ENCODE measurements at regions not wholly inside any gene's neighbourhood (a gene's known extent, or its start where the extent isn't known, plus 50 kb on each side); places are given as distances from the start of the nearest gene placed in this dataset.

DNA sequence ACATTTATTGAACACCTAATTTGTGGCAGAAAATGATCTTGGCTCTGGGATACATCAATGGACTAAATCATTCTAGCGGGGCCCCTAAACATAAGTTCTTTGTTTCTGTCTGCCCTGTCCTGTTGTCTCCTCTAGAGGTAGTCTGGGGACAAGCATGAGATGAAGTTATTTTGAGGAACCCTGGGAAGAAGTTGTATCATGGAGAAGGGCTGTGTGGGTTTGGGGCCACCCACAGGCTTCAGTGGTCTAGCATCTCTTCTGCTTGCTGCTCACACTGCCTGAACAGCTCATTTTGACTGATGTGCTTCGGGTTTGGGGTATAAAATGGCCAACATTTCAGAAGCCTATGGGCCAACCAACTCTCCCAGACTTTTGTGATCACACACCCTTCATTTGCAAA lies 50.3 kb upstream of the OSBPL11 start:
- WGBS, 3 donors: 88 to 94% (median 92%) methylated on average over 2 of the region's 2 CpGs

DNA sequence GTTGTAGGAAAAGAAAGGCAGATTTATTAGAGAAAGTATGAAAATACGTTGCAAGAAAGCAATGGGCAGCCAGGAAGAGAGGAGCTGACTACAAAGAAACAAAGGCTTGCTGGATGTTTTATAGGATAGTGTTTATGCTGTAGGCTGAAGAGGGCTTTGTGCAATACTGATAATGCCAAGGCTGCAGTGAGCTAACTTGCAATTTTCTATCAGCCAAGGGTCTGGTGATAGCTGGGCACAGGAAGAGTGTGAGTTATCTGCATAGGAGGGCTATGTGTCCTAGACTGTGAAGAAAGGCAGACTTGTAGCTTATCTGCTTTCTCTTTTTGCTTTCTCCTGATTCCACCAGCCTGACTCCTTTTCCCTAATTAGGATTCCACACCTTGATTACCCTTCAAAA lies 51.3 kb upstream of the OSBPL11 start:
- H3K4me3 ChIP-seq (ENCODE audit: low read depth in 1 of 3, low read length in 3 of 3): no peak overlapping the region
- DNase-seq (peak in 1 of 2 donors; percentile 21), FAIRE-seq (no peak)
- 79 to 88% (median 85%) methylated on average over 1 of the region's 1 CpG for WGBS, 3 donors
- H3K9me3 ChIP-seq (ENCODE audit: control insufficient read depth in 2 of 2, insufficient read depth in 1 of 2, low read depth in 1 of 2, low read length in 1 of 2): no peaks in the 10 kb centered on the region
- no peaks in the 10 kb centered on the region for H3K27me3 ChIP-seq (ENCODE audit: control insufficient read depth in 3 of 3, insufficient read depth in 3 of 3, low read length in 3 of 3)
- H3K4me1 ChIP-seq (ENCODE audit: control insufficient read depth in 3 of 3, insufficient read depth in 2 of 3, low read depth in 1 of 3, low read length in 2 of 3): peaks cover 0 to 26% (median 2%) of the 10 kb centered on the region in 3 donors
- peak overlapping the region in 1 of 3 donors; percentile 71 for H3K27ac ChIP-seq (ENCODE audit: low read depth in 1 of 3, low read length in 2 of 3)
- H3K36me3 ChIP-seq (ENCODE audit: control insufficient read depth in 3 of 3, insufficient read depth in 2 of 3, low read depth in 1 of 3, low read length in 3 of 3): no peaks in the 10 kb centered on the region

More for the DNA sequence above, 50.3 kb upstream of the OSBPL11 start:
- Histone ChIP-seq H3K4me3 (ENCODE audit: low read depth in 1 of 3, low read length in 3 of 3) (no peak overlapping the region), H3K27ac (ENCODE audit: low read depth in 1 of 3, low read length in 2 of 3) (no peak overlapping the region), H3K27me3 (ENCODE audit: control insufficient read depth in 3 of 3, insufficient read depth in 3 of 3, low read length in 3 of 3) (no peaks in the 10 kb centered on the region), H3K36me3 (ENCODE audit: control insufficient read depth in 3 of 3, insufficient read depth in 2 of 3, low read depth in 1 of 3, low read length in 3 of 3) (no peaks in the 10 kb centered on the region), H3K4me1 (ENCODE audit: control insufficient read depth in 3 of 3, insufficient read depth in 2 of 3, low read depth in 1 of 3, low read length in 2 of 3) (peaks cover 0 to 26% (median 2%) of the 10 kb centered on the region in 3 donors), H3K9me3 (ENCODE audit: control insufficient read depth in 2 of 2, insufficient read depth in 1 of 2, low read depth in 1 of 2, low read length in 1 of 2) (no peaks in the 10 kb centered on the region)
- FAIRE-seq (no peak), DNase-seq (no peak)

- no peak overlapping the region for H3K4me3 ChIP-seq (ENCODE audit: low read depth in 1 of 3, low read length in 3 of 3)
- H3K9me3 ChIP-seq (ENCODE audit: control insufficient read depth in 2 of 2, insufficient read depth in 1 of 2, low read depth in 1 of 2, low read length in 1 of 2): no peaks in the 10 kb centered on the region
- WGBS, 3 donors: 14 to 61% (median 33%) methylated on average over 8 of the region's 8 CpGs
Measured at GRCh38 chr3:125647318-125648014, 52.2 kb upstream of the OSBPL11 start.

DNA sequence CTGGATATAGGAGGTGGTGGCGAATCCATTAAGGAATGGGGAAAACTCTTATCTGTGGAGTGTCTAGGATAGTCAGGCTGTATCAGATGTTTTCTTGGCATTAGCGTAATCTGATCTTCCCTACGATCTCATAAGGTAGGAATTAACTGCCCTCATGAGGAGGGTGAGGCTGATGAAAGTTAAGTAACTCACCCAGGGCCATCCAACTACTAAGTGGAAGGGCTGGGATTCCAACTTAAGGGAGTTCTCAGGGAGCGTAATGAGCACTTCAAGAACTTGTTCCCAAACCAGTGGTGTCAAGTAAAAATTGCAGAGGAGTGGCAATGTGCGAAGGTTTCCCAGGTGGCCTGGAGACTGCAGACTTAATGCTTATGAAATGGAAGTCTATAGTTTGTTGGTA lies 55.9 kb upstream of the OSBPL11 start:
- Histone ChIP-seq H3K4me1 (ENCODE audit: control insufficient read depth in 3 of 3, insufficient read depth in 2 of 3, low read depth in 1 of 3, low read length in 2 of 3) (peaks cover 0 to 17% (median 2%) of the 10 kb centered on the region in 3 donors), H3K4me3 (ENCODE audit: low read depth in 1 of 3, low read length in 3 of 3) (no peak overlapping the region), H3K27ac (ENCODE audit: low read depth in 1 of 3, low read length in 2 of 3) (no peak overlapping the region), H3K9me3 (ENCODE audit: control insufficient read depth in 2 of 2, insufficient read depth in 1 of 2, low read depth in 1 of 2, low read length in 1 of 2) (no peaks in the 10 kb centered on the region), H3K27me3 (ENCODE audit: control insufficient read depth in 3 of 3, insufficient read depth in 3 of 3, low read length in 3 of 3) (no peaks in the 10 kb centered on the region), H3K36me3 (ENCODE audit: control insufficient read depth in 3 of 3, insufficient read depth in 2 of 3, low read depth in 1 of 3, low read length in 3 of 3) (no peaks in the 10 kb centered on the region)
- DNase-seq (no peak), FAIRE-seq (no peak)
- WGBS, 3 donors: 78 to 87% (median 85%) methylated on average over 5 of the region's 5 CpGs

More at GRCh38 chr3:125647318-125648014, 52.2 kb upstream of the OSBPL11 start:
- Histone ChIP-seq H3K27ac (ENCODE audit: low read depth in 1 of 3, low read length in 2 of 3) (peak overlapping the region; percentile 59 to 72 (median 71)), H3K4me1 (ENCODE audit: control insufficient read depth in 3 of 3, insufficient read depth in 2 of 3, low read depth in 1 of 3, low read length in 2 of 3) (peaks cover 0 to 26% (median 2%) of the 10 kb centered on the region in 3 donors), H3K36me3 (ENCODE audit: control insufficient read depth in 3 of 3, insufficient read depth in 2 of 3, low read depth in 1 of 3, low read length in 3 of 3) (no peaks in the 10 kb centered on the region), H3K27me3 (ENCODE audit: control insufficient read depth in 3 of 3, insufficient read depth in 3 of 3, low read length in 3 of 3) (no peaks in the 10 kb centered on the region)
- DNase-seq: peak; percentile 88 to 90
- no peak for FAIRE-seq

GRCh38 chr3:125652349-125652748 lies 57.1 kb upstream of the OSBPL11 start:
- Histone ChIP-seq H3K4me3 (ENCODE audit: low read depth in 1 of 3, low read length in 3 of 3) (no peak overlapping the region), H3K27ac (ENCODE audit: low read depth in 1 of 3, low read length in 2 of 3) (no peak overlapping the region), H3K9me3 (ENCODE audit: control insufficient read depth in 2 of 2, insufficient read depth in 1 of 2, low read depth in 1 of 2, low read length in 1 of 2) (no peaks in the 10 kb centered on the region), H3K4me1 (ENCODE audit: control insufficient read depth in 3 of 3, insufficient read depth in 2 of 3, low read depth in 1 of 3, low read length in 2 of 3) (peaks cover 0 to 6% (median 1%) of the 10 kb centered on the region in 3 donors), H3K27me3 (ENCODE audit: control insufficient read depth in 3 of 3, insufficient read depth in 3 of 3, low read length in 3 of 3) (no peaks in the 10 kb centered on the region), H3K36me3 (ENCODE audit: control insufficient read depth in 3 of 3, insufficient read depth in 2 of 3, low read depth in 1 of 3, low read length in 3 of 3) (no peaks in the 10 kb centered on the region)
- WGBS, 3 donors: 88 to 95% (median 94%) methylated on average over 4 of the region's 4 CpGs
- DNase-seq: no peak
- no peak for FAIRE-seq

- no peak for FAIRE-seq
Measured at GRCh38 chr3:125654526-125654925, 59.2 kb upstream of the OSBPL11 start.

DNA sequence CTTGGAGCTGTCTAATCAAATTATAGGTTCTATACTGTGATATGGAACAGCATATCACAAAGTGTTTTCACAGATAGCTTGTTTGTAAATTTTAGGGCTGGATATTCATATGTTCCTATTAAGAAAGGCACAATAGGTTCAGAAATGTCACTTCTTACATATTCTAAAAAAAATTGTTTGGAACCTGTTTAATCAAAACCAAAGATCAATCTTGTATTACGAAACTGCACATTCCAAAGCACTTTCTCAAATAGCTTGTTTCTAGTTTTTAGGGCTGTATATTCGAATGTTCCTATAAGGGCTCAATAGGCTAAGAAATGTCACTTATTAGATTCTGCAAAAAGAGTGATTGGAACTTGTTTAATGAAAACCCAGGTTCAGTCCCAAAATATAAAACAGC lies 67.4 kb upstream of the OSBPL11 start:
- H3K9me3 ChIP-seq (ENCODE audit: control insufficient read depth in 2 of 2, insufficient read depth in 1 of 2, low read depth in 1 of 2, low read length in 1 of 2): no peaks in the 10 kb centered on the region
- no peaks in the 10 kb centered on the region for H3K27me3 ChIP-seq (ENCODE audit: control insufficient read depth in 3 of 3, insufficient read depth in 3 of 3, low read length in 3 of 3)
- no peak overlapping the region for H3K4me3 ChIP-seq (ENCODE audit: low read depth in 1 of 3, low read length in 3 of 3)
- 92 to 96% (median 93%) methylated on average over 2 of the region's 2 CpGs for WGBS, 3 donors
- H3K4me1 ChIP-seq (ENCODE audit: control insufficient read depth in 3 of 3, insufficient read depth in 2 of 3, low read depth in 1 of 3, low read length in 2 of 3): no peaks in the 10 kb centered on the region
- H3K36me3 ChIP-seq (ENCODE audit: control insufficient read depth in 3 of 3, insufficient read depth in 2 of 3, low read depth in 1 of 3, low read length in 3 of 3): no peaks in the 10 kb centered on the region
- FAIRE-seq: no peak
- no peak overlapping the region for H3K27ac ChIP-seq (ENCODE audit: low read depth in 1 of 3, low read length in 2 of 3)
- no peak for DNase-seq

More at GRCh38 chr3:125654526-125654925, 59.2 kb upstream of the OSBPL11 start:
- no peak overlapping the region for H3K4me3 ChIP-seq (ENCODE audit: low read depth in 1 of 3, low read length in 3 of 3)
- H3K36me3 ChIP-seq (ENCODE audit: control insufficient read depth in 3 of 3, insufficient read depth in 2 of 3, low read depth in 1 of 3, low read length in 3 of 3): no peaks in the 10 kb centered on the region
- no peak for DNase-seq
- H3K27me3 ChIP-seq (ENCODE audit: control insufficient read depth in 3 of 3, insufficient read depth in 3 of 3, low read length in 3 of 3): no peaks in the 10 kb centered on the region
- H3K27ac ChIP-seq (ENCODE audit: low read depth in 1 of 3, low read length in 2 of 3): no peak overlapping the region
- WGBS, 3 donors: 95 to 96% (median 96%) methylated on average over 1 of the region's 1 CpG
- no peaks in the 10 kb centered on the region for H3K4me1 ChIP-seq (ENCODE audit: control insufficient read depth in 3 of 3, insufficient read depth in 2 of 3, low read depth in 1 of 3, low read length in 2 of 3)
- H3K9me3 ChIP-seq (ENCODE audit: control insufficient read depth in 2 of 2, insufficient read depth in 1 of 2, low read depth in 1 of 2, low read length in 1 of 2): no peaks in the 10 kb centered on the region

GRCh38 chr3:125670352-125670751 lies 75.1 kb upstream of the OSBPL11 start:
- DNase-seq (no peak), FAIRE-seq (no peak)
- Histone ChIP-seq H3K36me3 (ENCODE audit: control insufficient read depth in 3 of 3, insufficient read depth in 2 of 3, low read depth in 1 of 3, low read length in 3 of 3) (no peaks in the 10 kb centered on the region), H3K9me3 (ENCODE audit: control insufficient read depth in 2 of 2, insufficient read depth in 1 of 2, low read depth in 1 of 2, low read length in 1 of 2) (no peaks in the 10 kb centered on the region), H3K4me1 (ENCODE audit: control insufficient read depth in 3 of 3, insufficient read depth in 2 of 3, low read depth in 1 of 3, low read length in 2 of 3) (no peaks in the 10 kb centered on the region), H3K4me3 (ENCODE audit: low read depth in 1 of 3, low read length in 3 of 3) (no peak overlapping the region), H3K27ac (ENCODE audit: low read depth in 1 of 3, low read length in 2 of 3) (no peak overlapping the region), H3K27me3 (ENCODE audit: control insufficient read depth in 3 of 3, insufficient read depth in 3 of 3, low read length in 3 of 3) (no peaks in the 10 kb centered on the region)
- WGBS, 3 donors: 89 to 98% (median 93%) methylated on average over 1 of the region's 1 CpG

DNA sequence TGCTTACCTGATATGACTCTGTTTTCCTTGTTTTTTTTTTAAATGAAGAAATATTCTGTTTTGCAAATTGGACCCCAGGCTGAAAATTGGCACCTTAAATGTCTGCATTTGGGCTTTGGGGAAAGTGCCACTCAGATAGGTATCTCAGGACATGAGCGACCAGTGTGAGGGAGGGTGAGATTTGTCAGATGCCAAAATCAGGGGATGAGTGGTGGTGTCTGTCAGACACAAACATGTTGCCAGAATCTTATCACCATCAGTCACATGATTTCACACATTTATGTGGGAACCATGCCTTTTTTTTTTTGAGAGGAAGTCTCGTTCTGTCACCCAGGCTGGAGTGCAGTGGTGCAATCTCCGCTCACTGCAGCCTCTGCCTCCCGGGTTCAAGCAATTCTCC lies 75.6 kb upstream of the OSBPL11 start:
- no peaks in the 10 kb centered on the region for H3K36me3 ChIP-seq (ENCODE audit: control insufficient read depth in 3 of 3, insufficient read depth in 2 of 3, low read depth in 1 of 3, low read length in 3 of 3)
- H3K4me3 ChIP-seq (ENCODE audit: low read depth in 1 of 3, low read length in 3 of 3): no peak overlapping the region
- H3K4me1 ChIP-seq (ENCODE audit: control insufficient read depth in 3 of 3, insufficient read depth in 2 of 3, low read depth in 1 of 3, low read length in 2 of 3): no peaks in the 10 kb centered on the region
- DNase-seq: no peak
- FAIRE-seq: no peak
- no peak overlapping the region for H3K27ac ChIP-seq (ENCODE audit: low read depth in 1 of 3, low read length in 2 of 3)
- no peaks in the 10 kb centered on the region for H3K9me3 ChIP-seq (ENCODE audit: control insufficient read depth in 2 of 2, insufficient read depth in 1 of 2, low read depth in 1 of 2, low read length in 1 of 2)
- 89 to 96% (median 93%) methylated on average over 4 of the region's 4 CpGs for WGBS, 3 donors
- no peaks in the 10 kb centered on the region for H3K27me3 ChIP-seq (ENCODE audit: control insufficient read depth in 3 of 3, insufficient read depth in 3 of 3, low read length in 3 of 3)
